ENCODE measurements at regions not wholly inside any gene's neighbourhood (a gene's known extent, or its start where the extent isn't known, plus 50 kb on each side); places are given as distances from the start of the nearest gene placed in this dataset.

DNA sequence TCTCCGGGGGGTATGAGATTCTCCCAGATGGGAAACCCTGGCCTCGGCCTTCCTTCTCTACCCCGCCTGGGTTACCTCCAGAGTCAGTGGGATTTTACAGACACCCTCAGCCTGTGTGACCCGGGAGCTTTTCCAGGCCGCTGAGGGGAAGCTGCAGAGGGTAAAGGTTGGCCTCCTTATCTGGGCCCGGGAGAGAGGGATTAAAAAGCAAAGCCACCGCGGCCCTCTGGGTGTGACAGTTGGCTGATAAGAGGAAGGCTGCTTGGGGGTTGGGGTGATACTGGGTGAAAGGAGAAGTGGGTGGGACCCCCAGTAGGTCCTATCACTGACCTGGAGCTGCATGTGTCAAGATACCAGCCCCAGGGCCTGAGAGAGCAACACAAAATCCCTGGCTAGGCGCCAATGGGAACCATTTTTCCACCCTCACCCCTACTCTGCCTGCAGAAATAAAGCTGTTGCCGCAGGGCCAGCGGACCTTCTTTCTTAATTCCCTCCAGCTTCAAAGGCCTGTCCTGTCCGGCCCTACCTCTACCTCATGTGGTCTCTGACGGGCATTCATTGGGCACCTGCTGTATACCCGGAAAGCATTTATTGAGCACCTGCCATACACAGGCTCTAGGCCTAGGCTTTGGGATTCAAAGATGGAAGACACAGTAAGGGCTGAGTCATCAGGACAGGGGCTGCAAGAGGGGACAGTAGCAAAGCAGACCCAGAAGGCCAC lies 77.6 kb upstream of the GSE1 start:
- DNase-seq, result no peak

DNA sequence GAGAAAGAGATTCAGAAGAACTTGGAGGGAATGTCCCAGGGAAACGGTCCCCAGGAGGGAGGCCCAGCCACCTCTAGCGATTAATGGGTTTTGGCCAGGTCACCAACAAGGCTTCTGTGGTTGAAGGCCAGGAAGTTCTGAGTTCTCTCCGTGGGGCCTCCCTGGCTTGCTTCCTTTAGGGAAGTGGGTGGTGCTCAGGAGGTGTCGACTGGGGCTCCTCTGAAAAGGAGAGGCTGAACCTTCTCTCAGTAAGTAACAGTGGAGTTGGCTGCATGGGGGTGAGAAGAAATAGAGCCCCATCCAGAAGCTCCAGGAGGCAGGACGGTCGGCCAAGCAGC lies 77.1 kb upstream of the GSE1 start:
- no peak for DNase-seq

DNA sequence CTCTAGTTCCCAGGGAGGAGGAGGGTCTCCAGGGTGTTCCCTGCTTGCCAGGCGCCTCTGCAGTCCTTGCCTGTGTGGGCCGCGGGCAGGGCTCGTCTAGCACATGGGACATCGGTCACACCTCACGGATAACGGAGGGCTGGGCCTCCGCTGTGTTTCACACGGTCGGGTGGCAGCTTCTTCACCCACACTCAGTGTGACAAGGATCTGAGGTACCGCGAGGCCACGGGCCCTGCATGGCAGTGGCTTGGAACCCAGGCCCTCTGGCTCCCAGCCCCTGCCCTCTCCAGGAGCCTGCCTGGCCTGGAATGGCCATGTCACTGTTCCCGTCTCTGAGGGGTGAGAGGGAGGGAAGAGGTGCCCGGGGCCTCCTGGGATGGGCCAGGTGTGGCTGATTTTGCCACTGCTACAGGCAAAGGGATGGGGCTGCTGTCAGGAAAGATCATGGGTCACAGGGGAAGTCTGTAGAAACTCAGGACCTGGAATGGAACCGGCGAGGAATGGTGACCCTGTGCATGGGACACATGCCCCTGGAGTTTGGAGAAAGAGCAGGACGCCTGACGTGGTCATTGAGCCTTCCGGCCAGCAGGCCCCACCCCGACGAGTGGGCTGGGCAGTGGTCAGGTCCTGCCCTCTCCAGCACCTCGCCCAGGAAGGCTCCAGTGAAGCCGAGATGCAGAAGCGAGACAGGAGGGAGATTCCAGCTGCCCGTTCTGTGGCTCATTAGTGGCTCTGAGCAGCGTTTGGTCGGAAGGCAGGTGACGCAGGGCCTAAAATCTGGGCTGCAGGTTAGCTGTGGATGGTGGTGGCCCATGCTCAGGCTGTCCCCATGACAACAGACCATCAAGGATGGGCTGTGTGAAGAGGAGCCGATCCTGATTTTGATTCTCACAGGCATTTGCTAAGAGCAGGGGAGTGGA lies 76.5 kb upstream of the GSE1 start:
- DNase-seq, result no peak

DNA sequence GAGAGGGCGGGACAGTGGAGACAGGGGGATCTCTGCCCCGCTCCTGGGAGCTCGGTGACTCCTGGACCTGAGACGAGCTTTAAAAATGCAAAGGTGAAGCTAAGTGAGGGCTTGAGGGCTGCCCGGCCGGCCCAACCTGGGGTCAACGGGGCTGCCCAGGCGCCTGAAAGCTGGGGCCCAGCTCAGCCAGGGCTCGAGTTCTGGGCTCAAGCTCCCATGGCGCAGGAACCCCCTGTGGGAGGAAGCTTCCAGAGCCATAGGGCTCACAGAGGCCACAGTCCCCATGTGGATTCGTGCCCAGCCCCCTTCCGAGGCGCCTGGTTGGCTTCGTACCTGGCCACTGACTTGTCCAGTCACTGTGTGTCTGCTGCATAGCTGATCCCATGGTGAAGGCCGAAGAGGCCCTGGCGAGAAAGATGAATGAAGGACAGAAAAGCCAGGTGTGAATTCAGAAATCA lies 75.8 kb upstream of the GSE1 start:
- DNase-seq, result no peak

DNA sequence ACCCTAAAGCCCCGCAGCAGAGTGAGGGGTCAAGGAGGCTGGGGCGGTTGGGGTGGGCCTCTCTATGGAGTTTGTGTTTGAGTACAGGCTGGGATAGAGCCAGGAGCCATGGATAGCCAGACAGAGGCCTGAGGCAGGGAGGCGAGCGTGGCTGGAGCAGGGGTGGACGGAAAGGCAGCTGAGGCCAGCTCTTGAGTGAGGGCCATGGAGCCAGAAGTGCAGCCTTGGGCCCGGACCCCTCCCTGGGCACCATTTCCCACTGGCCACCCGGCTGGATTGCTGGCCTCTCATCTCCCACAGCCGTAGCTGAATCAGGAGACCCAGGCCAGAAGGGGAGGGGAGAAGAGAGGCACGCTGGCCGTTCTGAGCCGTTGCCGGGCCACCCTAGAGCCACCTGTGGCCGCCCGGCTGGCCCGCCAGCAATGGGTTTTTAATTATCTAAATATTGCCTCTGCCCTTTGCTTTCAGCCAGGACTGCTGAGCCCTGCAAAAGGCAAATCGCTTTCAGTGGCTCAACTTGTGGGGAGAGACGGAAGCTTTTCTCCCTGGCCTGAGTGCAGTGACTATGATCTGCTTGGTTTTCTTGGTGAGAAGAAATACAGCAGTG lies 75.2 kb upstream of the GSE1 start:
- no peak for DNase-seq

DNA sequence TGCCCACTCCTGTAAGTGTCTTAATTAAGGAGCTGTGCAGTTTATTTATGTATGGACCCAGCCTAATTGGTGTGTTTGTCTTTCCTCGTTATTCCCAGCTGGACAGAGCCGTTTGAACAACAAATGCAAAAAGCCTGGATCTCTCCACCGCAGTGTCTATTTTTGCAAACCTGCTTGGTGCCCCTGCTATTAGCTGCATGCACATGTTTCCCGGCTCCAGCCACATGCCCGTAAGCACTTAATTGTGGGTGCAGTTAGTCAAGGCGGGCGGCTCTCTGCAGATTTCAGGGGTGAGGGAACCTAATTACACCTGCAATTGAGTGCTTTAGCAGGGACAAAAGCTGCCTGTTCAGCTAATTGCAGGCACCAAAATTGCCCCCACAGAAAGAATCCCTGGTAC lies 74.0 kb upstream of the GSE1 start:
- DNase-seq, result no peak

DNA sequence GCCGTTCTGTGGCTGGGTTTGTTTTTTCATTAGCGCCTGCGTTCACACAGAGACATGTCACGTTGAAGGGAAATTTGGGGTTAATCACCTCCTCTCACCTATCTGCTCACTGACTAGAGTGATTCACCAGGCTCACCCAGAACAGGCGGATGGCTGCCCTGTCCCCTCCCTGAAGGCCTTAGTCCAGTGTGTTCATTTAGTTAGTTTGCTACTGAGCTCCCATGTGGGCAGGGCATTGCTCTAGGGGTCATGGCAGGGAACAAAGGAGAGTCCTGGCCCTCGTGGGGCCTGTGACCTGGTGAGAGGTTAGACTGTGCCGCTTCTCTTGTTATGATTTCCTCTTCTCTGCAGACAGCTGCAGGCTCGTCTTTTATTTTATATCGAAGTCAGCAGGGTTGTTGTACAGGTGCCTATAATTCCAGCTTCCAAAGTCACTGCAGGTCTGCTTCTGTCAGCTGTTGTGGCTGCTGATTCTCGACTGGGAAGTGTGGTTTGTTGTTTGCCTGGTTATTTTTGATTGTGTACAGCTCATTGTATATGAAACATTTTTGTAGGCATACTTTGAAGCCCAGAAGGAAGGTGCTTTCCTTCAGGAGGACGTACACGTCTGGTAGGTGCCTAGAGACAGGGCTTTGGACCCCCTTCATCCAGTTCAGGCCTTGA lies 73.4 kb upstream of the GSE1 start:
- DNase-seq, result no peak

DNA sequence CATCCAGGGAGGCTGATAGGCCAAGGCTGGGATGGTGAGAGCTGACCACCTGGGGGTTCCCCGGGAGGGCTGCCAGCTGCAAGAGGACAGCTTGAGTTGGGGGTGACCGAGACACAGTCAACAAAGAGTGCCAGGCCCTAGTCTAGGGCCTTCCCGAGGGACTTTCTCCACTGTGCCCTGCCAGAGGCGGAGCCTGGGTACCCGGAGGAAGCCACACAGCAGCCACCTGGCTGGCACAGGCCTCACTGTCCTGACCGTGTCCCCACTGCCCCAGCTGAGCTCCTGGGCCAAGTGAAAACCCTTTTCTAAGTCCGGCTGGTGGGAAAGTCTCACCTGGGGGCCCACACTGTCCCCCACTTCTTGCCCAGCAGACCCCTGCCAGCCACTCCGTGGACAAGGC lies 71.9 kb upstream of the GSE1 start:
- no peak for DNase-seq

DNA sequence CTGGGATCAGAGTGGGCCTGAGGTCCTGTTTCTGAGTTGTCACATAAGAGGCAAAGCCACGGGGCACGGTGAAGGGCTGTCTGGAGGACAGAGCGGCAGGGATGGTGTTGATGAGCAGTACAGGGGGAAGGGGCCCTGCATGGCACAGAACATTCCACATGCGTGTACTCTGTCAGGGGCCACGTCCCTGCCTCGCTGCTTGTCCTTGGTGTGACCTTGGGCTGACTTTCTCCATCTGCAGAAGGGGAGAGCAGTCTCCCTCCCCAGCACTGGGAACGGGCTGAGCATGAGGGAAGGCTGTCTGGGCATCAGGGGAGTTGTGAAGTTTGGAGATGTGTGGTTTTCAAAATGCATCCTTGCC lies 71.5 kb upstream of the GSE1 start:
- DNase-seq, result no peak

DNA sequence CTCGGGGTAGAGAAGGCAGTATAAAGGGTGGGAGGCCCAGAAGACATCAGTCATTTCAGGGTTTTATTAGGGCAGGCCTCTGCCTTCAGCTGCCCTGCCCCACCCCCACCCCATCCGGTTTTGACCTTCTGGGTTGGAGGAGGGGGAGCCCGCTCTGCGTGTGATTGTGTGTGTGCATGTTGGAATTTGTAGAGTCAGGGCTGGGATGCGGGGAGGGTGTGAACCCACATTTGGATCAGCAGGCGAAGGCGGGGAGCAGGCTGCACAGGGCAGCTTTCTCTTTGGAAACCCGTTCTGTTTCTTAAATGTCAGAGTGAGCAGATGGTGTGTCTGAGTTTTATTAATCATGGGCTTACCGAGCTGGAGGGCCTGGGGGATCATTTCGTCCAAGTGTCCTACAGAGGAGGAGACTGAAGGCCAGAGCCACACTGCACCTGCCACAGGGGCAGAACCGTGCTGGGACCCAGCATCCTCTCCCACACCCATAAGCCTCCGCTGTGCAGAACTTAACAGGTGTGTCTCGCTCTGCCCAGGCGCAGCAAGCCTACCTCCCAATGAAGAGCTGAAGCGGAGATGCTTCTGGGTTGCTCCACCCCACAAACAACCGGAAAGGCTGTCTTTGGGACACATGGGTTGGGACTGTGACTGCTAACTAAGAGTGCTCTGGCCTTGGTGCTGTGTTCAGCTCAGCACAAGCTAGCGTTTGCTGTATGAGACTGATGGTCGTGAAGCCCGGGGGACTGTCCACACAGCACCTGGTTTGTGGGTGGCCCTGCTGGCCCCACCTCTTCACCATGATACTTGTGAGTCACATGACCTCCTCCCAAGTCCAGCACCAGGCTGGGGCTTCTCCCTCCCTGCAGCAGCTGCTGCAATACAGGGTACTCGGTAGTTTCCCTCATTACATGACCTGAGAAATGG lies 70.9 kb upstream of the GSE1 start:
- DNase-seq, result no peak

DNA sequence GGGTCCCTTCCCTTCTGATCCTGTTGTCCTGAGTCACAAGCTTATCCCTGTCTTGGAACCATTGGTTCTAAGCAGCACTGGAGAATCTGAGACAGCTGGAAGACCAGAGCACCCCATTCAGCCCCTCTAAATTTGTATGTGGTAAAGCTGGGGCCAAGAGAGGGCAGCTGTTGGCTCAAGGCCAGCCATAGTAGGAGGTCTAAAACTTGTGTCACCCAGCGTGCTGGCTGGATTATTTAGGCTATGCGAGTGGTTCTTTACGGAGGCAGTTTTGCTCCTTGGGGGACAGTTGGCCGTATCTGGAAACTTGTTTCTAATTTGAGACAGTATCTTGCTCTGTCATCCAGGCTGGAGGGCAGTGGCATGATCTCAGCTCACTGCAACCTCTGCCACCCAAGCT lies 69.6 kb upstream of the GSE1 start:
- no peak for DNase-seq

DNA sequence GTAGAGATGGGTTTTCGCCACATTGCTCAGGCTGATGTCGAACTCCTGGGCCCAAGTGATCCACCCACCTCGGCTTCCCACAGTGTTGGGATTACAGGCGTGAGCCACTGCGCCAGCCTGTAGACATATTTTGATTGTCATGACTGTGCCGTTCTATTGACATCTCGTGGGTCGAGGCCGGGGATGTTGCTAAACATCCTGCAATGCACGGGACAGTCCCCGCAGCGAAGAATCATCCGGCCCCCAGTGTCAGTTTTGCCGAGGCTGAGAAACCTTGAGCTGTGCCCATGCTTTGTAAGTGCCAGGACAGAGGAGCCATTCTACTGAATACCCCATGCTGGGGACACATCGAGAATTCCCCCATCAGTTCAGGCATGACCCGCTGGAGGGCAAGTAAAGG lies 69.1 kb upstream of the GSE1 start:
- DNase-seq, result no peak

DNA sequence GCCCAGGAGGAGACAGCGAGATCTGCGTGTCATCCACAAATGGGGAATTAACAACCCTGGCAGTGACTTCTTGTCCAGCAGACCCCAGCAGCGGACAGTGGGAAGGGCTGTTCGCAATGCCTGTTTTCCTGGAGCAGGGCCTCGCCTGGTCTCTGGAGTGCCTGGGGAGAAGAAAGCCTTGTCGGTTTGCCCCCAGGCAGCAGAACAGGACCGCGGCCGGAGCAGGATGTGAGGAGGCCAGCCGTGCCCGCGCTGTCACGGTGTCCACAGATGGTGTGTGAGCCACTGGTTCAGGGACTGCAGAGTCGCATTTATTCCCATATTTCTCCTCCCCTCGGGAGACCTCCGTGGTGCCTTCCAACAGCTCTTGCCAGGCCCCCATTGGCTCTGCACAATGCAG lies 68.5 kb upstream of the GSE1 start:
- no peak for DNase-seq

DNA sequence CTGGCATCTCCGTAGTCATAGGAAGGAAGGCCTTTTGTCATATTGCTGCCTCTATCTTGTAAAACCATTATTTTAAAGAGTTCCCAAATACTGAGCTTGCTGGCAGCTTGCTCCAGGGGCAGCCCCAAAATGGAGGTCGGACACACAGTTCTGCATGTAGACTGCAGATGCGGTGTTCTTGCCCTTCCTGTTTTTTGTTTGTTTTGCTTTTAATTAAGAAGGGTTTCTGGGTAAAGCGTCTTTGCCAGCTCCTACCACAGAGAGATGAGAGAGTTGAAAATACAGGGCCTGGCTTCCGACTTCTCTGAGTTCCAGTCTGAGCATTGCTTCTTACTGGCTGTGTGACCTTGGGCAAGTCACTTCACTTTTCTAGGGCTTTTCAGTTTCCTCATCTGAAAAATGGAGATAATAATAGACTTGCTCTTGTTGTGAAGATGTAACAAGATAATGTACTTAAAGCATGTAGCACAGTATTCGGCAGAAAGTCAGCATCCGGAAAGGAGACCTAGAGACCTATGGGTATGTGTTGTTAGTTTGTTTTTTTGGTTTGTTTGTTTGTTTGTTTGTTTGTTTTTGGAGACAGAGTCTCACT lies 67.8 kb upstream of the GSE1 start:
- DNase-seq, result no peak

DNA sequence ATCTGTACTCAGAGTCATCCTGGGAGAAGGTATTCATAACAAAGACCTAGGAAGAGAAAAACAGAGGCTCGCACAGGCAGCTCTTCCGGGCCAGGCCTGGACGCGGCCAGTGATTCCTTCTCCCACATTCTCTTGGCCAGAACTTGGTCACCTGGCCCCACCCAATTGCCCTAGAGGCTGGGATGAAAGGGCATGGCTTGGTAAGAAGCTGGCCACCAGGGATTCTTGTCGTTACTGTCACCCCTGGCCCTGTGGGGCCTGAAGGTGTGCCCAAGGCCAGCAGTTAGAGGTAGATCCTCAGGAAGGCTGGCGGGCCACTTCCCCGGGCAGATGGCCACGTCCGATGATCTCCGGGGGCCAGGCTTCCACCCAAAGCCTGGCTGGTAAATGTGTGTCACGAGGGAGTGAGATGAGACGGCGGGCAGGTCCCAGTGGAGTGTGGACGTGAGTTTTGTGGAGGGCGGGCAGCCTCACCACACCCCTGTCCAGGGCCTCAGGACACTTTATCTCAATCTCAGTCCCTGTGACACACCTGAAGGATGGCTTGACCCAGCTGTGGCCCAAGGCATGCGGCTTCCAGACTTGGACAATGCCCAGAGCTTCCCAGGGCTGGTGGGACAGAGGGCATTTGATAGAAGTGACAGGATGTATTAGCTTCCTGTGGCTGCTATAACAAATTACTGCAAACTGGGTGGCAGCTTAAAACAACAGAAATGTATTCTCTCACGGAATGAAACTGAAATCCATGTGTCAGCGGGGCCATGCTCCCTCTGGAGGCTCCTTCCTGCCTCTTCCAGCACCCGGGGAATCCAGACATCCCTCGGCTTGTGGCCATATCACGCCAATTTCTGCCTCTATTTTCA lies 66.3 kb upstream of the GSE1 start:
- no peak for DNase-seq

DNA sequence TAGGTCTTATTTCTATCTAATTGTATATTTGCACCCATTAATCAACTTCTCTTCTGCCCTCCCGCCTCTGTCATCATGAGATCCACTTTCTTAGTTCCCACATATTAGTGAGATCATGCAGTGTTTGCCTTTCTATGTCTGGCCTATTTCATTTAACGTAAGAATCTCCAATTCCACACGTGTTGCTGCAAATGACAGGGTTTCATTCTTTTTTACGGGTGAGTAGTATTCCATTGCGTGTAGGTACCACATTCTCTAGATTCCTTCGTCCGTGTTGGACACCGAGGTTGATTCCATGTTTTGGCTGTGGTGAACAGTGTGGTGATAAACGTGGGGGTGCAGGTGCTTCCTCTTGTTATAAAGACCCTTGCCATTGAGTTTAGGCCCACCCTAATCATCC lies 64.7 kb upstream of the GSE1 start:
- no peak for DNase-seq

DNA sequence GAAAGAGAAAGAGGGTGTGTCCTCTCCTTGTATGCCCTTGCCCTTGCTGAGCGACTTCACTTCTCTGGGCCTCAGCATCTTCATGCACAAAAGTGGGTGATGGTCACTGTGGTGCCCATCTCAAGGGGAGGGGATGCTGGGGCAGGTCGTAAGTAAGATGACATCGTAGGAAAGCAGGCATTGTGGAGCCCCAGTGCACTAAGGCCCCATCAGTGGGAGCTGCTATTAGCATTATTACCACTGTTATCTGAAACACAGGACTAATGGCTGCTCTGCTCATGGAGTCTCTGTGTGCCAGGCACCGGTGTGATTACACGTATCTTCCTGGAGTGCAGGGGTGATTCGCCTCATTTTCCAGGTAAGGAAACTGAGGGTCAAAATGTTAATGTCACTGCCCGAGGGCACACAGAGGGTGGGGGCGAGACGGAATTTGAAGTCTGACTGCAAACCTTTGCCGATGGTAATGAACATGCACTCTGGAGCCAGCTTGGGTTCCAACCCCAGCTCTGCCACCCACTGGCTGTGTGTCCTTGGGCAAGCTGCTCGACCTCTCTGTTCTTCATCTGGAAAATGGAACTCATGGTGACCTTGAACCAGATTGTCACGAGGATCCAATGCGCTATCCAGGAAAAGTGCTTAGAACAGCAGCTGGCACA lies 63.2 kb upstream of the GSE1 start:
- DNase-seq, result no peak

DNA sequence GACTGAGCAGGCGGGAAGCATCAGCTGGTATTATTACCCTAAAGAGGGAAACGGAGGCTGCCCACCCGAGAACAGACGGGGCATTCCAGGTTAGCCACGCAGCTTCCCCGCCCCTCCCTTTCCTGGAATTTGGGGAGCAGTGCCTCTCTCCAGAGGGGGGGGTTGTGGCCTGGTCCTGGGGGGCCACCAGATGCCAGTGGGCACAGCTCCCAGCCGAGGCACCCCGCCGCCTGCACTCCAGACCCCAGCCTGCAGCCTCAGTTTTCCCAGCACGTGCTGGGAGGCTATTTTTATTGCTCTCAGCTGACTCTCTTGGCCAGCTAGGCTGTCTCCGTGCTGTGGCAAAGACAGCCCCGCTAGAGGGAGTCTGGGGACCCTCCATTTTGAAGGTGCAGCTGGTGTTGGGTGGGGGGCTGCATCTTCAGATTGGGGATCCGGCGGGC lies 62.7 kb upstream of the GSE1 start:
- no peak for DNase-seq

DNA sequence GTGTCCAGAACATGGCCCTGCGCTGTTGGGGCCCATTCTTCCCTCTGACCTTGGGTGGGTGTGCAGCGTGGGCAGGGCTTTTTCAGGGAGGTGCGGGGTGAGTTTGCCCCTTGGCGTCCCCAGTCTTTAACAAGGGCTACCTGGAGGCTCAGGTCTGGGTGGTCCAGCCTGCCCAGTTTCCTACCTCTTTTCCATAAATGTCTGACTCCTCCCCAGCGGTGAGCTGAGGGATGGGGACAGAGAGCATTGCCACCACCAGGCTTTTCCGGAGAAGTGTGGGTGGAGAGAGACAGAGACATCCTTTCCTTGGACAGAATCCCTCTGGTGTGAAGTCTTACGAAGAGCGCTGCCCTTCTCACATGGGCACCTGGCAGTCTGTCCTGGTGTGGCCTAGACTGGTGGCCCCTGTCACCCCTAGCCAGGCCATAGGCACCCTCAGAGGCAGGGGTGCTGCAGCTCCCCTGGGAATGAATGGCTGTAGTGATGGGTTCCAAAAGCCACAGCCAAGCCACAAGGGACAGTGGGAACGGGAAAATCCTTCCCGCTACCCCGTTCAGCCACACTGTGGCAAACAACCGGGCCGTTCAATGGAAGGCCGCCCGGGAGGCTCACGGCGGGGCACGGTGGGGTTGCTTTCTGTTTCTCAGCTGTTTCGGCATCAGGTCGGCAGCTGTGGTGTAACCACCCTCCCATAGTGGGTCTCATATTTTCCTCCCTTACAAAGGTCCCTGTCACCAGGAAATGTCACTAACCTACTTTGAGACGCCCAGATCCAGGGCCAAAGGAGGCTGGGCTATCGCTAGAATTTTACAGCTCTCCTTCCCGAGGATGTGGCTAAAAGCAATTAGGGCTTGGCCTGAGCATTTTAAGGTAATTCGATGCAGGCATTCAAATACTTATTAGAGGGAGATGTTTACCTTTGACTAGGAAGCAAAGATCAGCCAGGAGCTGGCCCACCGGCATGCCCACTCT lies 61.9 kb upstream of the GSE1 start:
- no peak for DNase-seq

Data from activated CD4-positive, CD25-positive, alpha-beta regulatory T cell treated with anti-CD3 and anti-CD28 coated beads, Interleukin-2, amount 50 U/mL, for 72 hours (primary cell).